NCI-H2196 (cell line): ENCODE measurements at regions not wholly inside any gene's neighbourhood (a gene's known extent, or its start where the extent isn't known, plus 50 kb on each side); places are given as distances from the start of the nearest gene placed in this dataset.
"Not testable (repeated sequence)": the region's sequence is repeated elsewhere in the genome, so short reads cannot be mapped to it uniquely, and the experiment has no call there.

Experiments used
- DNase-seq: peaks from one replicate; lab custom pipeline; 2025; ENCODE audit not compliant: unreplicated experiment; lab: John Stamatoyannopoulos, UW

DNA sequence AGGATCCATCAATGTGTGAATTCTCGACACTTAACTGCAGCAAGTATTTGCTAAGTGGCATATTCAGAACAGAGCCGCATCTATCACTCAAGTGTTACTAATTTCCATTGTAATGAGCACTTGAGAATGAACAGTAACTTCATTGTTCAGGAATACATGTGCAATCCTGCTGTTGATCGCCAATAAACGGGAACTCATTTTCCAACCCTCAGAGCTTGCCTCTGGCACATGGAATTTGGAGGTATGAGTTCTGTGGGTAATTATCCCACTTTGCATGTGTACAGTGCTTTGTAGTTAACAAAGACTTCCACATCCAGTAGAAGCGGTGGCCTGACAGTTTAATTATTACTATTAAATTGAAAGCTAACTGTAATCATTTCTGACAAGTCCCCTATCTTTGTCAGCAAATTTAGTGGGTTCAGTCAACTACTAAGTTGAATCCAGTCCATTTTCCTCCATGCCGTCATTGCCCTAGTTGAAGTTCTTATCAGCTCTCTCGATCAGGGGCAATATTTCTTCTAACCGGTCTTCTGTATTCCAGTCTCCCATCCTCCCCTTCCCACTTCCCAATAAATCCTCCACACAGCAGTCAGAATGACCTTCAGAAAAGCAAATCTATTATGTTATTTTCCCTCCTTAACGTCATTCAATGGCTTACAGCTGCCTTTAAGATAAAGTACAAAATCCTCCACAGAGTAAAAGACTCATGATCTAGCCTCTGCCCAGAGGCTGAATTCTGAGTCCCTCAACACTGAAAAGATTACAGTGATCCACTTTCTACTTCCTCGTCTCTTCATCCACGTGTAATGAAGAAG is 62.4 kb upstream of the GBA3 start:
- not testable (repeated sequence) for DNase-seq

- DNase-seq: not testable (repeated sequence)
Measured at GRCh38 chr4:22631167-22631566, 61.6 kb upstream of the GBA3 start.

- no peak for DNase-seq
Measured at GRCh38 chr4:22634541-22635181, 58.1 kb upstream of the GBA3 start.

DNA sequence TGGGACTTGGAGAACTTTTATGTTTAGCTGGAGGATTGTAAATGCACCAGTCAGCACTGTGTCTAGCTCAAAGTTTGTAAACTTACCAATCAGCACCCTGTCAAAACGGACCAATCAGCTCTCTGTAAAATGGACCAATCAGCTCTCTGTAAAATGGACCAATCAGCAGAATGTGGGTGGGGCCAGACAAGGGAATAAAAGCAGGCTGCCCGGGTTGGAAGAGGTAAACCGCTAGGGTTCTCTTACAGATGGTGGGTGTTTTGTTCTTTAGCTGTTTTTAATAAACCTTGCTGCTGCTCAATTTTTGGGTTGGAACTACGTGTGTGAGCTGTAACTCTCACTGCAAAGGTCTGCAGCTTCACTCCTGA is 57.6 kb upstream of the GBA3 start:
- not testable (repeated sequence) for DNase-seq

- DNase-seq: no peak
Measured at GRCh38 chr4:22635692-22636091, 57.0 kb upstream of the GBA3 start.

DNA sequence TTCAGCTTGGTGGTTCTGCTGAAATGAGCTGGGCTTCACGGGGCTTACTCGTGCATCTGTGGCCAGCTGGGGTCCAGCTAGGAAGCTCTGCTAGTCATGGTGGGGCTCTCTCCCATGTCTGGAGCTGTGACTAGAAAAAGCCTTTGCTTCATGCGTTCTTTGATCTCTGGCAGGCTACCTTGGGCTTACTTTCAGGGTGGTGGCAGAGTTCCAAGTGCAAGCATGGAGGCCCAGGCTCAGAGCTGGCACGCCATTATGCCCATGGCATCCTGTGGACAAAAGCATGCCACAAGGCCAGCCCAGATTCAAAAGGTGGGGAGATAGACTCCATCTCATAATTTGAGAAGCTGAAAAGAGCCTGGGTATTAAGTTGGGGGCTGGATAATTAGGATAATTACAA is 55.4 kb upstream of the GBA3 start:
- DNase-seq: no peak
